SIG-M5 treated with dmso at 0.1 percent for 504 hours (cell line): ENCODE measurements at regions not wholly inside any gene's neighbourhood (a gene's known extent, or its start where the extent isn't known, plus 50 kb on each side); places are given as distances from the start of the nearest gene placed in this dataset.

Source experiments
- DNase-seq: peaks from one replicate; lab custom pipeline; 2025; ENCODE audit not compliant: unreplicated experiment; lab: John Stamatoyannopoulos, UW

GRCh38 chr1:22314706-22315105, 136.9 kb upstream of the ZBTB40 start:
- DNase-seq: no peak

GRCh38 chr1:22315315-22316078, 136.2 kb upstream of the ZBTB40 start:
- DNase-seq: no peak

GRCh38 chr1:22317231-22317919, 134.3 kb upstream of the ZBTB40 start:
- no peak for DNase-seq

- DNase-seq: no peak
Measured at GRCh38 chr1:22317920-22318243, 133.8 kb upstream of the ZBTB40 start.

- no peak for DNase-seq
Measured at GRCh38 chr1:22318279-22318981, 133.2 kb upstream of the ZBTB40 start.

- no peak for DNase-seq
Measured at GRCh38 chr1:22319608-22320007, 132.0 kb upstream of the ZBTB40 start.

GRCh38 chr1:22320587-22321344, 130.9 kb upstream of the ZBTB40 start:
- no peak for DNase-seq

GRCh38 chr1:22321917-22322316, 129.7 kb upstream of the ZBTB40 start:
- no peak for DNase-seq

- DNase-seq: no peak
Measured at GRCh38 chr1:22323141-22323845, 128.4 kb upstream of the ZBTB40 start.

- DNase-seq: no peak
Measured at GRCh38 chr1:22323846-22324504, 127.7 kb upstream of the ZBTB40 start.

GRCh38 chr1:22325531-22326371, 125.9 kb upstream of the ZBTB40 start:
- DNase-seq: no peak

- DNase-seq: no peak
Measured at GRCh38 chr1:22326372-22326915, 125.2 kb upstream of the ZBTB40 start.

- no peak for DNase-seq
Measured at GRCh38 chr1:22326931-22327330, 124.7 kb upstream of the ZBTB40 start.

- DNase-seq: no peak
Measured at GRCh38 chr1:22327411-22327810, 124.2 kb upstream of the ZBTB40 start.

- no peak for DNase-seq
Measured at GRCh38 chr1:22328331-22329147, 123.1 kb upstream of the ZBTB40 start.

GRCh38 chr1:22329148-22329515, 122.5 kb upstream of the ZBTB40 start:
- DNase-seq: no peak

GRCh38 chr1:22330092-22330759, 121.4 kb upstream of the ZBTB40 start:
- DNase-seq: no peak

- no peak for DNase-seq
Measured at GRCh38 chr1:22330760-22331119, 120.9 kb upstream of the ZBTB40 start.
